ENCODE measurements at regions not wholly inside any gene's neighbourhood (a gene's known extent, or its start where the extent isn't known, plus 50 kb on each side); places are given as distances from the start of the nearest gene placed in this dataset.

GRCh38 chr7:34457329-34457728 is 200.7 kb upstream of the NPSR1 start (continued):
- TF ChIP-seq ZNF138 (CRISPR knock-in tag; conservative IDR thresholded peaks at IDR 0.05) = no peak
- TF ChIP-seq ZNF423 (CRISPR knock-in tag; IDR thresholded peaks at IDR 0.05) = no peak
- TF ChIP-seq, protein P1, sequence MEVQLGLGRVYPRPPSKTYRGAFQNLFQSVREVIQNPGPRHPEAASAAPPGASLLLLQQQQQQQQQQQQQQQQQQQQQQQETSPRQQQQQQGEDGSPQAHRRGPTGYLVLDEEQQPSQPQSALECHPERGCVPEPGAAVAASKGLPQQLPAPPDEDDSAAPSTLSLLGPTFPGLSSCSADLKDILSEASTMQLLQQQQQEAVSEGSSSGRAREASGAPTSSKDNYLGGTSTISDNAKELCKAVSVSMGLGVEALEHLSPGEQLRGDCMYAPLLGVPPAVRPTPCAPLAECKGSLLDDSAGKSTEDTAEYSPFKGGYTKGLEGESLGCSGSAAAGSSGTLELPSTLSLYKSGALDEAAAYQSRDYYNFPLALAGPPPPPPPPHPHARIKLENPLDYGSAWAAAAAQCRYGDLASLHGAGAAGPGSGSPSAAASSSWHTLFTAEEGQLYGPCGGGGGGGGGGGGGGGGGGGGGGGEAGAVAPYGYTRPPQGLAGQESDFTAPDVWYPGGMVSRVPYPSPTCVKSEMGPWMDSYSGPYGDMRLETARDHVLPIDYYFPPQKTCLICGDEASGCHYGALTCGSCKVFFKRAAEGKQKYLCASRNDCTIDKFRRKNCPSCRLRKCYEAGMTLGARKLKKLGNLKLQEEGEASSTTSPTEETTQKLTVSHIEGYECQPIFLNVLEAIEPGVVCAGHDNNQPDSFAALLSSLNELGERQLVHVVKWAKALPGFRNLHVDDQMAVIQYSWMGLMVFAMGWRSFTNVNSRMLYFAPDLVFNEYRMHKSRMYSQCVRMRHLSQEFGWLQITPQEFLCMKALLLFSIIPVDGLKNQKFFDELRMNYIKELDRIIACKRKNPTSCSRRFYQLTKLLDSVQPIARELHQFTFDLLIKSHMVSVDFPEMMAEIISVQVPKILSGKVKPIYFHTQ (CRISPR knock-in tag; IDR thresholded peaks at IDR 0.05) = no peak
- TF ChIP-seq NFATC4 (CRISPR knock-in tag; IDR thresholded peaks at IDR 0.05) = no peak

GRCh38 chr7:34463830-34464229 is 194.2 kb upstream of the NPSR1 start:
- Mint-ChIP-seq H3K4me3 (no peak overlapping the region), H3K27ac (no peak overlapping the region), H3K36me3 (no peaks in the 10 kb centered on the region), H3K9me3 (peaks cover 27% of the 10 kb centered on the region), H3K4me1 (no peaks in the 10 kb centered on the region), H3K27me3 (ENCODE audit: low read depth) (no peaks in the 10 kb centered on the region; the same call in 1 of the 2 replicates)
- DNase-seq (ENCODE audit: low spot score) (no peak), ATAC-seq (no peak)
- TF ChIP-seq, protein P1 (CRISPR knock-in tag; IDR thresholded peaks at IDR 0.05) = no peak
- TF ChIP-seq E2F4 (CRISPR knock-in tag; IDR thresholded peaks at IDR 0.05; ENCODE audit: borderline replicate concordance, low read depth) = no peak
- no peak for TF ChIP-seq ETV6 (CRISPR knock-in tag; IDR thresholded peaks at IDR 0.05)
- no peak for TF ChIP-seq SP1 (CRISPR knock-in tag; conservative IDR thresholded peaks at IDR 0.05)
- POLR2A ChIA-PET = no interaction called here
- CTCF ChIA-PET = no interaction called here

DNA sequence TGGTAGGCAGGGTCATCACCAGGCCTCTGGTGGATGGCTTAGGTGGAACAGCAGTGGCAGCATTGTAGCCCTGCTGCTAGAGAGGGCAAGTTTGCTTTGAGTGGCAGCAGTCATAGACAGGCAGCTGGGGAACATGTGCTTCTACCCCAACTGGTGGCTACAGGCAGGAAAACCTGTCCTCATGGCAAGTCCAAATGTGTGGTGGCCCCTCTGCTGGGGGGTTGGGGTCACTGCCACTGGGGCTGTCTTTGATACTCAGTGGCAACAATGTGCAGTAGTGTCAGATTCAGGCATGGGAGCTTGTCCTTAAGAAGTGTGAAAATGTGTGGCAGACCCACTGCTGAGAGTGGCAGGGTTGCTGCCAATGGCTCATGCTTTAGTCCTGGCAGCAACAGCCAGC is 186.2 kb upstream of the NPSR1 start:
- ChIA-PET POLR2A (no interaction called here), CTCF (interaction anchor here (1.5 kb wide), 1 partner anchor 151 kb away, joined by 9 read pairs; no protein-coding TSS in a partner anchor)
- Mint-ChIP-seq H3K36me3 (peaks cover 5% of the 10 kb centered on the region; the same call in 1 of the 2 replicates), H3K27ac (no peak overlapping the region), H3K9me3 (peaks cover 15% of the 10 kb centered on the region), H3K4me1 (no peaks in the 10 kb centered on the region), H3K4me3 (no peak overlapping the region), H3K27me3 (ENCODE audit: low read depth) (no peaks in the 10 kb centered on the region)
- peak; percentile 52 for ATAC-seq
- TF ChIP-seq ZBTB21 (CRISPR knock-in tag; IDR thresholded peaks at IDR 0.05; ENCODE audit: borderline replicate concordance) (no peak), MXD4 (CRISPR knock-in tag; IDR thresholded peaks at IDR 0.05; ENCODE audit: borderline replicate concordance) (no peak)
- TF ChIP-seq, protein P2, sequence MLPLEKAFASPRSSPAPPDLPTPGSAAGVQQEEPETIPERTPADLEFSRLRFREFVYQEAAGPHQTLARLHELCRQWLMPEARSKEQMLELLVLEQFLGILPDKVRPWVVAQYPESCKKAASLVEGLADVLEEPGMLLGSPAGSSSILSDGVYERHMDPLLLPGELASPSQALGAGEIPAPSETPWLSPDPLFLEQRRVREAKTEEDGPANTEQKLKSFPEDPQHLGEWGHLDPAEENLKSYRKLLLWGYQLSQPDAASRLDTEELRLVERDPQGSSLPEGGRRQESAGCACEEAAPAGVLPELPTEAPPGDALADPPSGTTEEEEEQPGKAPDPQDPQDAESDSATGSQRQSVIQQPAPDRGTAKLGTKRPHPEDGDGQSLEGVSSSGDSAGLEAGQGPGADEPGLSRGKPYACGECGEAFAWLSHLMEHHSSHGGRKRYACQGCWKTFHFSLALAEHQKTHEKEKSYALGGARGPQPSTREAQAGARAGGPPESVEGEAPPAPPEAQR (CRISPR knock-in tag; IDR thresholded peaks at IDR 0.05) = no peak
- peak; percentile 18 for DNase-seq (ENCODE audit: low spot score)

GRCh38 chr7:34486371-34486770 is 171.6 kb upstream of the NPSR1 start:
- H3K4me1 Mint-ChIP-seq = peaks cover 55% of the 10 kb centered on the region
- ATAC-seq = peak; percentile 29; the same call in 1 of the 2 replicates
- TF ChIP-seq ZBTB43 (CRISPR knock-in tag; IDR thresholded peaks at IDR 0.05) (no peak), MXD4 (CRISPR knock-in tag; IDR thresholded peaks at IDR 0.05; ENCODE audit: borderline replicate concordance) (no peak), ZNF416 (CRISPR knock-in tag; IDR thresholded peaks at IDR 0.05) (no peak)
- CTCF ChIA-PET = interaction anchor here (1.5 kb wide), 1 partner anchor 11 kb away, joined by 6 read pairs; no protein-coding TSS in a partner anchor
- peak overlapping the region; percentile 21; the same call in 1 of the 2 replicates for H3K27ac Mint-ChIP-seq
- POLR2A ChIA-PET = interaction anchor here (0.6 kb wide), 1 partner anchor 144 kb away, joined by 9 read pairs; no protein-coding TSS in a partner anchor
- H3K27me3 Mint-ChIP-seq (ENCODE audit: low read depth) = no peaks in the 10 kb centered on the region
- H3K9me3 Mint-ChIP-seq = peaks cover 12% of the 10 kb centered on the region
- no peak for DNase-seq (ENCODE audit: low spot score)
- H3K36me3 Mint-ChIP-seq = peaks cover 5% of the 10 kb centered on the region
- H3K4me3 Mint-ChIP-seq = no peak overlapping the region
